Keratinocyte (primary cell): ENCODE measurements at regions not wholly inside any gene's neighbourhood (a gene's known extent, or its start where the extent isn't known, plus 50 kb on each side); places are given as distances from the start of the nearest gene placed in this dataset.

ENCODE experiments used
- DNase-seq: peaks from one replicate; pipeline ENCODE4 v3.0.0-alpha.2; 2011; ENCODE audit warnings: low read depth, missing footprints, low spot score
- FAIRE-seq: peaks from 2 replicates; lab custom pipeline; 2011; peaks lifted over from hg19 to GRCh38; lab: Jason Lieb, UNC
- H2AFZ ChIP-seq: 2 replicates; pipeline ENCODE4 v1.6.0; 2012; ENCODE audit warnings: low read length, control low read depth, inconsistent platforms; ENCODE audit not compliant: control insufficient read depth
- H3K27ac ChIP-seq: 2 replicates; pipeline ENCODE4 v1.5.1; 2011; ENCODE audit warnings: low read length; ENCODE audit not compliant: control insufficient read depth, insufficient read depth
- H3K27me3 ChIP-seq: 3 replicates; pipeline ENCODE4 v1.6.0; 2011; ENCODE audit warnings: low read length; ENCODE audit not compliant: control insufficient read depth, insufficient read depth; ENCODE audit errors: extremely low read depth
- H3K36me3 ChIP-seq, 2 experiments: 2 replicates in 1 of 2; 3 replicates in 1 of 2; pipeline ENCODE4 v1.5.1; 2011; ENCODE audit warnings: low read length in 2 of 2, mild to moderate bottlenecking in 1 of 2; ENCODE audit not compliant: control insufficient read depth in 2 of 2, insufficient read depth in 2 of 2; ENCODE audit errors: extremely low read depth in 1 of 2
- H3K4me1 ChIP-seq: 3 replicates; pipeline ENCODE4 v1.5.1; 2011; ENCODE audit warnings: low read length; ENCODE audit not compliant: control insufficient read depth, insufficient read depth; ENCODE audit errors: extremely low read depth
- H3K4me2 ChIP-seq: 3 replicates; pipeline ENCODE4 v1.6.0; 2011; ENCODE audit warnings: low read depth, low read length; ENCODE audit not compliant: control insufficient read depth, insufficient read depth; ENCODE audit errors: extremely low read depth
- H3K4me3 ChIP-seq, 3 experiments: fragments of 200-600 bp in 1 of 3; sonication (generic) in 1 of 3; 2 replicates in 2 of 3; 3 replicates in 1 of 3; pipeline ENCODE4 v1.5.1; 2011 to 2016; ENCODE audit warnings: low read length in 3 of 3, mild to moderate bottlenecking in 3 of 3, control low read depth in 2 of 3, inconsistent platforms in 1 of 3, low read depth in 1 of 3, mixed read lengths in 1 of 3, mixed run types in 1 of 3, moderate library complexity in 1 of 3; ENCODE audit not compliant: control insufficient read depth in 2 of 3, insufficient read depth in 2 of 3; ENCODE audit errors: extremely low read depth in 1 of 3
- H3K79me2 ChIP-seq: 2 replicates; pipeline ENCODE4 v1.6.0; 2012; ENCODE audit warnings: low read length; ENCODE audit not compliant: control insufficient read depth, insufficient read depth
- H3K9ac ChIP-seq: 3 replicates; pipeline ENCODE4 v1.6.0; 2011; ENCODE audit warnings: low read length; ENCODE audit not compliant: control insufficient read depth, insufficient read depth; ENCODE audit errors: extremely low read depth
- H3K9me1 ChIP-seq: 3 replicates; pipeline ENCODE4 v1.6.0; 2011; ENCODE audit warnings: low read length; ENCODE audit not compliant: control insufficient read depth, insufficient read depth; ENCODE audit errors: extremely low read depth
- H3K9me3 ChIP-seq: 2 replicates; pipeline ENCODE4 v1.5.1; 2012; ENCODE audit warnings: low read depth, low read length; ENCODE audit not compliant: control insufficient read depth
- H4K20me1 ChIP-seq: 3 replicates; pipeline ENCODE4 v1.6.0; 2011; ENCODE audit warnings: low read length; ENCODE audit not compliant: control insufficient read depth, insufficient read depth; ENCODE audit errors: extremely low read depth
- CTCF ChIP-seq, 3 experiments: IDR thresholded peaks in 1 of 3; conservative IDR thresholded peaks in 1 of 3; optimal IDR thresholded peaks in 1 of 3; 2 replicates in 2 of 3; 3 replicates in 1 of 3; pipeline versions ENCODE3 to v1.5.1; 2011; ENCODE audit warnings: low read length in 3 of 3, mild to moderate bottlenecking in 3 of 3, moderate library complexity in 2 of 3, control low read depth in 1 of 3, inconsistent platforms in 1 of 3; ENCODE audit not compliant: insufficient read depth in 2 of 3; ENCODE audit errors: extremely low read depth in 1 of 3
- dilution Hi-C: fragments of 300-500 bp; cut with MboI; formaldehyde crosslinking; loops from one replicate; pipeline ENCODE4 v1.7.0; 2020; ENCODE audit warnings: low sequenced_read_pairs; ENCODE audit not compliant: extremely low pct_ligation_motif_present

GRCh38 chr5:126016256-126016655 is 407.0 kb upstream of the GRAMD2B start:
- dilution Hi-C loops, result no loop called here
- Histone ChIP-seq H3K79me2 (no peaks in the 10 kb centered on the region), H3K27ac (no peak overlapping the region), H3K4me1 (peaks cover 3% of the 10 kb centered on the region), H3K4me3 (no peak overlapping the region), H3K9me1 (no peaks in the 10 kb centered on the region), H3K36me3 (no peaks in the 10 kb centered on the region), H3K4me2 (no peak overlapping the region), H2AFZ (no peak overlapping the region), H4K20me1 (no peaks in the 10 kb centered on the region), H3K9me3 (no peaks in the 10 kb centered on the region), H3K27me3 (no peaks in the 10 kb centered on the region), H3K9ac (no peak overlapping the region)
- no peak for TF ChIP-seq CTCF (optimal IDR thresholded peaks at IDR 0.05 in 1 of 3, IDR thresholded peaks at IDR 0.05 in 1 of 3, conservative IDR thresholded peaks at IDR 0.05 in 1 of 3; ENCODE audit: extremely low read depth in 1 of 3, insufficient read depth in 2 of 3, low read length in 3 of 3)
- DNase-seq, result no peak
- no peak for FAIRE-seq

- Histone ChIP-seq H3K79me2 (no peaks in the 10 kb centered on the region), H3K4me1 (peaks cover 3% of the 10 kb centered on the region), H3K27ac (no peak overlapping the region), H3K36me3 (no peaks in the 10 kb centered on the region), H4K20me1 (no peaks in the 10 kb centered on the region), H3K4me2 (no peak overlapping the region), H3K9me1 (no peaks in the 10 kb centered on the region), H3K9me3 (no peaks in the 10 kb centered on the region), H2AFZ (no peak overlapping the region), H3K9ac (no peak overlapping the region), H3K27me3 (no peaks in the 10 kb centered on the region), H3K4me3 (no peak overlapping the region)
- dilution Hi-C loops, result no loop called here
- no peak for TF ChIP-seq CTCF (optimal IDR thresholded peaks at IDR 0.05 in 1 of 3, IDR thresholded peaks at IDR 0.05 in 1 of 3, conservative IDR thresholded peaks at IDR 0.05 in 1 of 3; ENCODE audit: extremely low read depth in 1 of 3, insufficient read depth in 2 of 3, low read length in 3 of 3)
- no peak for FAIRE-seq
- no peak for DNase-seq
These were observed 406.1 kb upstream of the GRAMD2B start for GRCh38 chr5:126017096-126017495.
